ENCODE measurements at regions not wholly inside any gene's neighbourhood (a gene's known extent, or its start where the extent isn't known, plus 50 kb on each side); places are given as distances from the start of the nearest gene placed in this dataset.
"Not testable (repeated sequence)": the region's sequence is repeated elsewhere in the genome, so short reads cannot be mapped to it uniquely, and the experiment has no call there.

- H3K9ac ChIP-seq (ENCODE audit: low read length in 3 of 3), result no peak overlapping the region
- FAIRE-seq, result no peak
- H3K4me1 ChIP-seq (ENCODE audit: control insufficient read depth in 2 of 3, insufficient read depth in 2 of 3, low read depth in 1 of 3, low read length in 3 of 3), result no peaks in the 10 kb centered on the region
- H3K9me3 ChIP-seq (ENCODE audit: control insufficient read depth in 2 of 3, insufficient read depth in 1 of 3, low read length in 3 of 3), result no peaks in the 10 kb centered on the region
- no peak overlapping the region for H3K4me3 ChIP-seq (ENCODE audit: low read length in 3 of 3)
- no peaks in the 10 kb centered on the region for H3K36me3 ChIP-seq (ENCODE audit: control insufficient read depth in 2 of 3, insufficient read depth in 3 of 3, low read length in 3 of 3)
- no peak overlapping the region for H3K27ac ChIP-seq (ENCODE audit: low read depth in 2 of 2, low read length in 2 of 2)
- DNase-seq, result no peak
- no peak for TF ChIP-seq CTCF (IDR thresholded peaks at IDR 0.05; ENCODE audit: borderline replicate concordance, extremely low read depth, insufficient read depth)
- intact Hi-C loops (cut with DNase I), result no loop called here
- no peaks in the 10 kb centered on the region for H3K27me3 ChIP-seq (ENCODE audit: control insufficient read depth, insufficient read depth, low read length)
These were observed 579.8 kb downstream of the GLRX3 start for GRCh38 chr10:130715686-130716670.

- no peaks in the 10 kb centered on the region for H3K9me3 ChIP-seq (ENCODE audit: control insufficient read depth in 2 of 3, insufficient read depth in 1 of 3, low read length in 3 of 3)
- no peak for TF ChIP-seq CTCF (IDR thresholded peaks at IDR 0.05; ENCODE audit: borderline replicate concordance, extremely low read depth, insufficient read depth)
- H3K9ac ChIP-seq (ENCODE audit: low read length in 3 of 3), result no peak overlapping the region
- DNase-seq (no peak), FAIRE-seq (no peak)
- H3K27ac ChIP-seq (ENCODE audit: low read depth in 2 of 2, low read length in 2 of 2), result no peak overlapping the region
- no peaks in the 10 kb centered on the region for H3K36me3 ChIP-seq (ENCODE audit: control insufficient read depth in 2 of 3, insufficient read depth in 3 of 3, low read length in 3 of 3)
- H3K4me1 ChIP-seq (ENCODE audit: control insufficient read depth in 2 of 3, insufficient read depth in 2 of 3, low read depth in 1 of 3, low read length in 3 of 3), result no peaks in the 10 kb centered on the region
- intact Hi-C loops (cut with DNase I), result no loop called here
- no peak overlapping the region for H3K4me3 ChIP-seq (ENCODE audit: low read length in 3 of 3)
- H3K27me3 ChIP-seq (ENCODE audit: control insufficient read depth, insufficient read depth, low read length), result no peaks in the 10 kb centered on the region
These were observed 580.9 kb downstream of the GLRX3 start for GRCh38 chr10:130717083-130717482.

GRCh38 chr10:130718744-130719447 is 582.7 kb downstream of the GLRX3 start:
- intact Hi-C loops (cut with DNase I); H3K4me3 ChIP-seq (ENCODE audit: low read length in 3 of 3); H3K4me1 ChIP-seq (ENCODE audit: control insufficient read depth in 2 of 3, insufficient read depth in 2 of 3, low read depth in 1 of 3, low read length in 3 of 3); H3K36me3 ChIP-seq (ENCODE audit: control insufficient read depth in 2 of 3, insufficient read depth in 3 of 3, low read length in 3 of 3); H3K9ac ChIP-seq (ENCODE audit: low read length in 3 of 3); FAIRE-seq; DNase-seq; H3K9me3 ChIP-seq (ENCODE audit: control insufficient read depth in 2 of 3, insufficient read depth in 1 of 3, low read length in 3 of 3); H3K27me3 ChIP-seq (ENCODE audit: control insufficient read depth, insufficient read depth, low read length); H3K27ac ChIP-seq (ENCODE audit: low read depth in 2 of 2, low read length in 2 of 2): not testable (repeated sequence)

GRCh38 chr10:130719448-130719752 is 583.2 kb downstream of the GLRX3 start:
- intact Hi-C loops (cut with DNase I), result no loop called here
- no peak for TF ChIP-seq CTCF (IDR thresholded peaks at IDR 0.05; ENCODE audit: borderline replicate concordance, extremely low read depth, insufficient read depth)

More at GRCh38 chr10:130719448-130719752, 583.2 kb downstream of the GLRX3 start:
- no peak overlapping the region for H3K27ac ChIP-seq (ENCODE audit: low read depth in 2 of 2, low read length in 2 of 2)
- FAIRE-seq (no peak), DNase-seq (peak in 1 of 5 donors; percentile 2)
- no peak overlapping the region for H3K9ac ChIP-seq (ENCODE audit: low read length in 3 of 3)
- no peaks in the 10 kb centered on the region for H3K27me3 ChIP-seq (ENCODE audit: control insufficient read depth, insufficient read depth, low read length)
- H3K4me3 ChIP-seq (ENCODE audit: low read length in 3 of 3), result no peak overlapping the region
- no peaks in the 10 kb centered on the region for H3K4me1 ChIP-seq (ENCODE audit: control insufficient read depth in 2 of 3, insufficient read depth in 2 of 3, low read depth in 1 of 3, low read length in 3 of 3)
- H3K9me3 ChIP-seq (ENCODE audit: control insufficient read depth in 2 of 3, insufficient read depth in 1 of 3, low read length in 3 of 3), result no peaks in the 10 kb centered on the region
- H3K36me3 ChIP-seq (ENCODE audit: control insufficient read depth in 2 of 3, insufficient read depth in 3 of 3, low read length in 3 of 3), result no peaks in the 10 kb centered on the region
